OCI-LY1 (cell line): ENCODE measurements at regions not wholly inside any gene's neighbourhood (a gene's known extent, or its start where the extent isn't known, plus 50 kb on each side); places are given as distances from the start of the nearest gene placed in this dataset.

Source experiments
- H2AFZ ChIP-seq: fragments of 200-600 bp; sonication (generic), shearing (Covaris generic); 2 replicates; pipeline ENCODE4 v1.6.0; 2014; ENCODE audit warnings: antibody characterized with exemption, mild to moderate bottlenecking, low read length
- H3F3A ChIP-seq: fragments of 200-600 bp; sonication (generic), shearing (Covaris generic); 2 replicates; pipeline ENCODE4 v1.6.0; 2014; ENCODE audit warnings: mild to moderate bottlenecking, antibody characterized with exemption, low read length, moderate library complexity; ENCODE audit not compliant: insufficient read depth
- H3K27ac ChIP-seq: fragments of 200-600 bp; sonication (generic); 2 replicates; pipeline ENCODE4 v1.5.1; 2014; ENCODE audit warnings: low read length, mixed run types, mild to moderate bottlenecking, low read depth; ENCODE audit not compliant: poor library complexity, severe bottlenecking
- H3K27me3 ChIP-seq: fragments of 200-600 bp; sonication (generic); 2 replicates; pipeline ENCODE4 v1.6.0; 2014; ENCODE audit warnings: antibody characterized with exemption, mild to moderate bottlenecking, low read length, moderate library complexity; ENCODE audit not compliant: insufficient read depth
- H3K36me3 ChIP-seq: fragments of 200-600 bp; sonication (generic); 2 replicates; pipeline ENCODE4 v1.6.1; 2014; ENCODE audit warnings: mild to moderate bottlenecking, antibody characterized with exemption, low read length, moderate library complexity, mixed read lengths; ENCODE audit not compliant: insufficient read depth
- H3K4me1 ChIP-seq: fragments of 200-600 bp; sonication (generic); 2 replicates; pipeline ENCODE4 v1.5.1; 2014; ENCODE audit warnings: mild to moderate bottlenecking, low read length, moderate library complexity; ENCODE audit not compliant: insufficient read depth, severe bottlenecking
- H3K4me2 ChIP-seq: fragments of 200-600 bp; sonication (generic), shearing (Covaris generic); 2 replicates; pipeline ENCODE4 v1.6.1; 2014; ENCODE audit warnings: low read length
- H3K4me3 ChIP-seq: fragments of 200-600 bp; sonication (generic); 2 replicates; pipeline ENCODE4 v1.5.1; 2014; ENCODE audit warnings: low read length, low read depth, mild to moderate bottlenecking, mixed read lengths; ENCODE audit not compliant: poor library complexity, severe bottlenecking
- H3K79me2 ChIP-seq: fragments of 200-600 bp; shearing (Covaris generic); 2 replicates; pipeline ENCODE4 v1.6.1; 2016; ENCODE audit warnings: mixed run types, low read length, mixed read lengths; ENCODE audit not compliant: insufficient read depth
- H3K9ac ChIP-seq: fragments of 200-600 bp; sonication (generic), shearing (Covaris generic); 2 replicates; pipeline ENCODE4 v1.6.1; 2014; ENCODE audit warnings: mild to moderate bottlenecking, low read length, mixed read lengths
- H3K9me2 ChIP-seq: fragments of 200-600 bp; sonication (generic), shearing (Covaris generic); 2 replicates; pipeline ENCODE4 v1.6.1; 2014; ENCODE audit warnings: low read depth, mild to moderate bottlenecking, low read length, mixed read lengths
- H3K9me3 ChIP-seq: fragments of 200-600 bp; shearing (Covaris generic); 2 replicates; pipeline ENCODE4 v1.6.1; 2014; ENCODE audit warnings: low read length, mixed read lengths
- H4K20me1 ChIP-seq: fragments of 200-600 bp; sonication (generic), shearing (Covaris generic); 2 replicates; pipeline ENCODE4 v1.6.0; 2016; ENCODE audit warnings: mild to moderate bottlenecking, low read length; ENCODE audit not compliant: insufficient read depth
- EZH2 ChIP-seq: fragments of 200-600 bp; sonication (generic), shearing (Covaris generic); IDR thresholded peaks from 2 replicates; pipeline ENCODE4 v1.8.0; 2017; ENCODE audit warnings: borderline replicate concordance, mixed run types, mild to moderate bottlenecking, antibody characterized with exemption, low read length, moderate library complexity, mixed read lengths
- TF ChIP-seq, protein P1 (sequence below): fragments of 200-600 bp; sonication (generic), shearing (Covaris generic); IDR thresholded peaks from 2 replicates; pipeline ENCODE4 v1.5.1; 2017; ENCODE audit warnings: mild to moderate bottlenecking, antibody characterized with exemption, low read length, moderate library complexity, mixed read lengths

DNA sequence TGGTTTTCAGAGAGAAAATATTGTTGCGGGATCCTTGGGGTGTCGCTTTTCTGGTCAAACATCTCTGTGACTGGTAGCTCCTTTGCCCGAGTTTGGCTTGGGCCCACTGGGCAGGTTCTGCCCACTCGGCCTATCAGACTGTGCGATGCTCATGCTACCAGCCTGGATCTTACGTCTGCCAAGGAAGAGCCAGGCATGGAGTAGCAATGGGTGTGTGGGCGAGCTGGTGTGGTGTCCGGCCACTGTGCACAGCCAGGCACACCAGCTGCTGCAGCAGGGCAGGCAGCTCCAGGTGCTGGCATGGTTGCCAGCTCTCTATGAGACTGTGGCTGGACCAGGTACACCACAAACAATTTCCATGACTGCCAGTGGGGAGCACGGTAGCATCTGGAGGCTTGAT, 1351.8 kb upstream of the PCDH20 start:
- H3K79me2 ChIP-seq, result no peaks in the 10 kb centered on the region
- no peaks in the 10 kb centered on the region for H3K9me2 ChIP-seq
- H3K27me3 ChIP-seq, result no peaks in the 10 kb centered on the region
- no peak overlapping the region for H2AFZ ChIP-seq
- H3K4me3 ChIP-seq, result no peak overlapping the region
- H3K9ac ChIP-seq, result no peak overlapping the region
- no peaks in the 10 kb centered on the region for H3K36me3 ChIP-seq
- no peak overlapping the region for H3K27ac ChIP-seq
- no peaks in the 10 kb centered on the region for H4K20me1 ChIP-seq
- TF ChIP-seq, protein P1, sequence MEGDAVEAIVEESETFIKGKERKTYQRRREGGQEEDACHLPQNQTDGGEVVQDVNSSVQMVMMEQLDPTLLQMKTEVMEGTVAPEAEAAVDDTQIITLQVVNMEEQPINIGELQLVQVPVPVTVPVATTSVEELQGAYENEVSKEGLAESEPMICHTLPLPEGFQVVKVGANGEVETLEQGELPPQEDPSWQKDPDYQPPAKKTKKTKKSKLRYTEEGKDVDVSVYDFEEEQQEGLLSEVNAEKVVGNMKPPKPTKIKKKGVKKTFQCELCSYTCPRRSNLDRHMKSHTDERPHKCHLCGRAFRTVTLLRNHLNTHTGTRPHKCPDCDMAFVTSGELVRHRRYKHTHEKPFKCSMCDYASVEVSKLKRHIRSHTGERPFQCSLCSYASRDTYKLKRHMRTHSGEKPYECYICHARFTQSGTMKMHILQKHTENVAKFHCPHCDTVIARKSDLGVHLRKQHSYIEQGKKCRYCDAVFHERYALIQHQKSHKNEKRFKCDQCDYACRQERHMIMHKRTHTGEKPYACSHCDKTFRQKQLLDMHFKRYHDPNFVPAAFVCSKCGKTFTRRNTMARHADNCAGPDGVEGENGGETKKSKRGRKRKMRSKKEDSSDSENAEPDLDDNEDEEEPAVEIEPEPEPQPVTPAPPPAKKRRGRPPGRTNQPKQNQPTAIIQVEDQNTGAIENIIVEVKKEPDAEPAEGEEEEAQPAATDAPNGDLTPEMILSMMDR, result no peak
- no peak for TF ChIP-seq EZH2
- H3K4me2 ChIP-seq, result no peak overlapping the region
- H3K9me3 ChIP-seq, result no peaks in the 10 kb centered on the region
- H3K4me1 ChIP-seq, result no peaks in the 10 kb centered on the region
- H3F3A ChIP-seq, result no peaks in the 10 kb centered on the region

DNA sequence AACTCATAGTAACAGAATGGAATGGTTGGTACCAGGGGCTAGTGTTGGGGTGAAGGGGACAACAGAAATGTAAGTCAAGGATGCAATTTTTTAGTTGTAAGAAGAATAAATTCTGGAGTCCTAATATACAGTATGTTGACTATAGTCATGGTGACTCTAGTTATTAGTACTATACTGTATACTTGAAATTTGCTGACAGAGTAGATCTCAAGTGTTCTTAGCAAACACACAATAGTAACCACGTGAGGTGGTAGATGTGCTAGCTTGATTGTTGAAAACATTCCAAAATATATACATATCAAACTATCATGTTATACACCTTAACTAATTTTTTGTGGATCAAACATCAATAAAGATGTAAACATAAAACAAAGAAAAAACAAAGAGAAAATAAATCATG, 1345.1 kb upstream of the PCDH20 start:
- Histone ChIP-seq H4K20me1 (no peaks in the 10 kb centered on the region), H3K4me2 (no peak overlapping the region), H3K36me3 (no peaks in the 10 kb centered on the region), H3F3A (no peaks in the 10 kb centered on the region), H3K9me2 (no peaks in the 10 kb centered on the region), H3K27me3 (no peaks in the 10 kb centered on the region), H3K79me2 (no peaks in the 10 kb centered on the region), H3K27ac (no peak overlapping the region), H3K9ac (no peak overlapping the region), H3K4me1 (no peaks in the 10 kb centered on the region), H3K9me3 (no peaks in the 10 kb centered on the region), H3K4me3 (no peak overlapping the region), H2AFZ (no peak overlapping the region)
- TF ChIP-seq, protein P1, result no peak
- no peak for TF ChIP-seq EZH2

DNA sequence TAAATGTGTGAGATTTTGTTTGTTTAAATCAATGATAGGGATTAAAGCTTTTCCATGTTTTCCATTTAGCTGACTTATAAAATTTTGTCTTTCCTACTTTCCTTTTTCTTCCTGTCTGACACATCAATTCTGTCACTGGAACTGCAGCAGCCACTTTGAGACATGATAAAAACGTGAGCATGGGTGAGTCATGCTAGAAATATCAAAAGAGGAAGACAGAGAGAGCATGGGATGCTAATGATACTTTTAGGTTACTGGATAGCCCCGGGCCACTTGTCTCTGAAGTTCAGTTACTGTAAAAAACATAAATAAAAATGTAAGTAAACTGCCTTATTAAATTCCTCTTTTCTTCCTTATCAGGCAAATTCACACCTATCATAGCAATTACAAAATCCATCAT, 1332.0 kb upstream of the PCDH20 start:
- H3K79me2 ChIP-seq, result no peaks in the 10 kb centered on the region
- no peaks in the 10 kb centered on the region for H3K27me3 ChIP-seq
- H3K27ac ChIP-seq, result no peak overlapping the region
- H2AFZ ChIP-seq, result peak overlapping the region; percentile 30; the same call in 1 of the 2 replicates
- no peaks in the 10 kb centered on the region; the same call in 1 of the 2 replicates for H3K36me3 ChIP-seq
- no peak for TF ChIP-seq EZH2
- TF ChIP-seq, protein P1, result no peak
- H3K9me3 ChIP-seq, result 0 out of 2 replicates have a peak, but pooled peaks cover 5% of the 10 kb centered on the region
- H3K4me1 ChIP-seq, result no peaks in the 10 kb centered on the region
- H3K9me2 ChIP-seq, result no peaks in the 10 kb centered on the region
- no peak overlapping the region for H3K9ac ChIP-seq
- H3K4me2 ChIP-seq, result no peak overlapping the region
- H3F3A ChIP-seq, result no peaks in the 10 kb centered on the region
- no peak overlapping the region for H3K4me3 ChIP-seq
- no peaks in the 10 kb centered on the region for H4K20me1 ChIP-seq
